ENCODE measurements at regions not wholly inside any gene's neighbourhood (a gene's known extent, or its start where the extent isn't known, plus 50 kb on each side); places are given as distances from the start of the nearest gene placed in this dataset.

DNA sequence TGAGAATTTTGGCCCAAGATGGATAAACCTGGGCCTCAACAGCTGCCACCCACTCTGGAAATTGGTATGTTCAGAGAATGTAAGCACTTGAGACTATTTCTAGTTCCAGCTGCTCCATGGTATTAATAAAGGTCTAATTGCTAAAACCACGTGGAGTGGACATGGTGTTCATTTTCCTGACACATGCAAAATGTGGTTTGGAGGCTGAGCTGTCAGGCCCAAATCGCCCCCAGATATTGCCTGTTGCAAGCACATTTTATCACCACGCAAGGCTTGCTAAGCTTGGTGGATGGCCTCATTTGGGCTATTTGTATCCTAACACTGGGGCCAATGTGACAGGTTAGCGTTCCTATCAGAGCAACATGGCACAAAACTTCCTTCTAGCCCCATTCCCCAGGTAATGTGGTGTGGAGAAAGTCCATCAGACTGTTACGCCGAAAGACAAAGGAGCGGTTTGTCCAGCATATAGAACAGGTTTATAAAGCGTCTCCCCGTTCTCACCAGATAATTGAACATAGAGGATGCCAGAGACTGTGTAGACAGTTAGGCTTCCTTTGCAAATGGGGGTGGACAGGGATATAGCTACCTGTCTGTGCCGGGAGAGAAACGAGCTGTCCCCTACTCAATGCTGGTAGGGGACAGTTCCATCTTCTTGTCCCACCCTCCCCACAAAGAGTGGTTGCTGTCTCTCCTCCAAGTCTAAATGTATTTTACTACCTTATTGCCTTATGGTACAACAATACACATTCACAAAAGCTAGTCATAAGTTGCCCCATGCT lies 78.0 kb upstream of the ANKRD1 start:
- H3K36me3 ChIP-seq (ENCODE audit: control insufficient read depth in 4 of 4, insufficient read depth in 3 of 4, low read depth in 1 of 4, low read length in 3 of 4), result no peaks in the 10 kb centered on the region

More for the DNA sequence above, 78.0 kb upstream of the ANKRD1 start:
- TF ChIP-seq RXRA (IDR thresholded peaks at IDR 0.05) (no peak), SP1 (IDR thresholded peaks at IDR 0.05) (no peak), FOXA1 (IDR thresholded peaks at IDR 0.05) (no peak), FOXA2 (IDR thresholded peaks at IDR 0.05) (no peak), NR2F2 (IDR thresholded peaks at IDR 0.05) (no peak), GABPA (IDR thresholded peaks at IDR 0.05 in 1 of 2, conservative IDR thresholded peaks at IDR 0.05 in 1 of 2) (no peak), JUND (IDR thresholded peaks at IDR 0.05) (no peak), EGR1 (IDR thresholded peaks at IDR 0.05; ENCODE audit: low read depth in 2 of 2) (no peak), YY1 (IDR thresholded peaks at IDR 0.05) (no peak), RAD21 (IDR thresholded peaks at IDR 0.05) (no peak), HNF4A (conservative IDR thresholded peaks at IDR 0.05) (no peak), HNF4G (IDR thresholded peaks at IDR 0.05) (no peak)
- TF ChIP-seq, protein P1, sequence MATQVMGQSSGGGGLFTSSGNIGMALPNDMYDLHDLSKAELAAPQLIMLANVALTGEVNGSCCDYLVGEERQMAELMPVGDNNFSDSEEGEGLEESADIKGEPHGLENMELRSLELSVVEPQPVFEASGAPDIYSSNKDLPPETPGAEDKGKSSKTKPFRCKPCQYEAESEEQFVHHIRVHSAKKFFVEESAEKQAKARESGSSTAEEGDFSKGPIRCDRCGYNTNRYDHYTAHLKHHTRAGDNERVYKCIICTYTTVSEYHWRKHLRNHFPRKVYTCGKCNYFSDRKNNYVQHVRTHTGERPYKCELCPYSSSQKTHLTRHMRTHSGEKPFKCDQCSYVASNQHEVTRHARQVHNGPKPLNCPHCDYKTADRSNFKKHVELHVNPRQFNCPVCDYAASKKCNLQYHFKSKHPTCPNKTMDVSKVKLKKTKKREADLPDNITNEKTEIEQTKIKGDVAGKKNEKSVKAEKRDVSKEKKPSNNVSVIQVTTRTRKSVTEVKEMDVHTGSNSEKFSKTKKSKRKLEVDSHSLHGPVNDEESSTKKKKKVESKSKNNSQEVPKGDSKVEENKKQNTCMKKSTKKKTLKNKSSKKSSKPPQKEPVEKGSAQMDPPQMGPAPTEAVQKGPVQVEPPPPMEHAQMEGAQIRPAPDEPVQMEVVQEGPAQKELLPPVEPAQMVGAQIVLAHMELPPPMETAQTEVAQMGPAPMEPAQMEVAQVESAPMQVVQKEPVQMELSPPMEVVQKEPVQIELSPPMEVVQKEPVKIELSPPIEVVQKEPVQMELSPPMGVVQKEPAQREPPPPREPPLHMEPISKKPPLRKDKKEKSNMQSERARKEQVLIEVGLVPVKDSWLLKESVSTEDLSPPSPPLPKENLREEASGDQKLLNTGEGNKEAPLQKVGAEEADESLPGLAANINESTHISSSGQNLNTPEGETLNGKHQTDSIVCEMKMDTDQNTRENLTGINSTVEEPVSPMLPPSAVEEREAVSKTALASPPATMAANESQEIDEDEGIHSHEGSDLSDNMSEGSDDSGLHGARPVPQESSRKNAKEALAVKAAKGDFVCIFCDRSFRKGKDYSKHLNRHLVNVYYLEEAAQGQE (IDR thresholded peaks at IDR 0.05), result no peak
- TF ChIP-seq, protein P2, sequence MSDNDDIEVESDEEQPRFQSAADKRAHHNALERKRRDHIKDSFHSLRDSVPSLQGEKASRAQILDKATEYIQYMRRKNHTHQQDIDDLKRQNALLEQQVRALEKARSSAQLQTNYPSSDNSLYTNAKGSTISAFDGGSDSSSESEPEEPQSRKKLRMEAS (IDR thresholded peaks at IDR 0.05), result no peak
- TF ChIP-seq, protein P3, sequence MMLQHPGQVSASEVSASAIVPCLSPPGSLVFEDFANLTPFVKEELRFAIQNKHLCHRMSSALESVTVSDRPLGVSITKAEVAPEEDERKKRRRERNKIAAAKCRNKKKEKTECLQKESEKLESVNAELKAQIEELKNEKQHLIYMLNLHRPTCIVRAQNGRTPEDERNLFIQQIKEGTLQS (IDR thresholded peaks at IDR 0.05), result no peak
- TF ChIP-seq, protein P4, sequence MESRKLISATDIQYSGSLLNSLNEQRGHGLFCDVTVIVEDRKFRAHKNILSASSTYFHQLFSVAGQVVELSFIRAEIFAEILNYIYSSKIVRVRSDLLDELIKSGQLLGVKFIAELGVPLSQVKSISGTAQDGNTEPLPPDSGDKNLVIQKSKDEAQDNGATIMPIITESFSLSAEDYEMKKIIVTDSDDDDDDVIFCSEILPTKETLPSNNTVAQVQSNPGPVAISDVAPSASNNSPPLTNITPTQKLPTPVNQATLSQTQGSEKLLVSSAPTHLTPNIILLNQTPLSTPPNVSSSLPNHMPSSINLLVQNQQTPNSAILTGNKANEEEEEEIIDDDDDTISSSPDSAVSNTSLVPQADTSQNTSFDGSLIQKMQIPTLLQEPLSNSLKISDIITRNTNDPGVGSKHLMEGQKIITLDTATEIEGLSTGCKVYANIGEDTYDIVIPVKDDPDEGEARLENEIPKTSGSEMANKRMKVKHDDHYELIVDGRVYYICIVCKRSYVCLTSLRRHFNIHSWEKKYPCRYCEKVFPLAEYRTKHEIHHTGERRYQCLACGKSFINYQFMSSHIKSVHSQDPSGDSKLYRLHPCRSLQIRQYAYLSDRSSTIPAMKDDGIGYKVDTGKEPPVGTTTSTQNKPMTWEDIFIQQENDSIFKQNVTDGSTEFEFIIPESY (IDR thresholded peaks at IDR 0.05), result no peak
- TF ChIP-seq, protein P5, sequence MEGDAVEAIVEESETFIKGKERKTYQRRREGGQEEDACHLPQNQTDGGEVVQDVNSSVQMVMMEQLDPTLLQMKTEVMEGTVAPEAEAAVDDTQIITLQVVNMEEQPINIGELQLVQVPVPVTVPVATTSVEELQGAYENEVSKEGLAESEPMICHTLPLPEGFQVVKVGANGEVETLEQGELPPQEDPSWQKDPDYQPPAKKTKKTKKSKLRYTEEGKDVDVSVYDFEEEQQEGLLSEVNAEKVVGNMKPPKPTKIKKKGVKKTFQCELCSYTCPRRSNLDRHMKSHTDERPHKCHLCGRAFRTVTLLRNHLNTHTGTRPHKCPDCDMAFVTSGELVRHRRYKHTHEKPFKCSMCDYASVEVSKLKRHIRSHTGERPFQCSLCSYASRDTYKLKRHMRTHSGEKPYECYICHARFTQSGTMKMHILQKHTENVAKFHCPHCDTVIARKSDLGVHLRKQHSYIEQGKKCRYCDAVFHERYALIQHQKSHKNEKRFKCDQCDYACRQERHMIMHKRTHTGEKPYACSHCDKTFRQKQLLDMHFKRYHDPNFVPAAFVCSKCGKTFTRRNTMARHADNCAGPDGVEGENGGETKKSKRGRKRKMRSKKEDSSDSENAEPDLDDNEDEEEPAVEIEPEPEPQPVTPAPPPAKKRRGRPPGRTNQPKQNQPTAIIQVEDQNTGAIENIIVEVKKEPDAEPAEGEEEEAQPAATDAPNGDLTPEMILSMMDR (IDR thresholded peaks at IDR 0.05; ENCODE audit: low read depth, low read length, missing input control), result no peak
- H3K4me1 ChIP-seq (ENCODE audit: control insufficient read depth in 4 of 4, insufficient read depth in 4 of 4, low read length in 3 of 4), result no peaks in the 10 kb centered on the region
- no peaks in the 10 kb centered on the region for H3K9me3 ChIP-seq (ENCODE audit: control insufficient read depth in 4 of 4, low read length in 3 of 4)
- no peaks in the 10 kb centered on the region for H3K27me3 ChIP-seq (ENCODE audit: control insufficient read depth in 4 of 4, insufficient read depth in 4 of 4, low read length in 3 of 4)
- 90% methylated on average over 11 of the region's 11 CpGs for WGBS
- DNase-seq (ENCODE audit: low spot score), result no peak
- H3K27ac ChIP-seq (ENCODE audit: low read depth in 1 of 2, low read length in 2 of 2), result no peak overlapping the region
- H3K4me3 ChIP-seq (ENCODE audit: low read depth in 1 of 3, low read length in 3 of 3), result no peak overlapping the region
- no peak overlapping the region for H3K9ac ChIP-seq (ENCODE audit: low read depth in 1 of 2, low read length in 2 of 2)
